HepG2 (cell line): ENCODE measurements at regions not wholly inside any gene's neighbourhood (a gene's known extent, or its start where the extent isn't known, plus 50 kb on each side); places are given as distances from the start of the nearest gene placed in this dataset.

Experiments
- ATF2 ChIP-seq: sonication (generic); formaldehyde crosslinking; IDR thresholded peaks from 2 replicates; pipeline ENCODE4 v1.4.0; 2020; ENCODE audit warnings: missing genetic modification reagents
- NR2F6 ChIP-seq, 2 experiments: IDR thresholded peaks; 2 replicates each; pipeline ENCODE4 v1.6.1; 2016; ENCODE audit warnings: antibody characterized with exemption in 1 of 2, mild to moderate bottlenecking in 1 of 2
- SAFB2 ChIP-seq: sonication (generic); formaldehyde crosslinking; IDR thresholded peaks from 2 replicates; pipeline ENCODE4 v1.5.1; 2020; ENCODE audit warnings: missing genetic modification reagents, low read depth, mild to moderate bottlenecking, borderline replicate concordance
- ZNF274 ChIP-seq: sonication (generic); formaldehyde crosslinking; IDR thresholded peaks from 2 replicates; pipeline ENCODE4 v1.5.1; 2020; ENCODE audit warnings: mild to moderate bottlenecking, missing genetic modification reagents
- ZNF605 ChIP-seq: sonication (generic); formaldehyde crosslinking; IDR thresholded peaks from 2 replicates; pipeline ENCODE4 v1.8.0; 2022; ENCODE audit warnings: mild to moderate bottlenecking, missing genetic modification reagents

GRCh38 chr21:16427587-16428087 is 697.9 kb downstream of the USP25 start:
- TF ChIP-seq ATF2 (CRISPR knock-in tag) (no peak), SAFB2 (no peak), ZNF274 (CRISPR knock-in tag) (no peak), ZNF605 (no peak), NR2F6 (IDR thresholded peaks at IDR 0.05) (no peak), NR2F6 (CRISPR knock-in tag; IDR thresholded peaks at IDR 0.05) (no peak)
